SK-N-SH (cell line): ENCODE measurements at regions not wholly inside any gene's neighbourhood (a gene's known extent, or its start where the extent isn't known, plus 50 kb on each side); places are given as distances from the start of the nearest gene placed in this dataset.

ENCODE experiments used
- CTCF ChIA-PET: fragments of 300-600, 350-600 bp; formaldehyde crosslinking; extraction: SDS; loops from one replicate; lab custom pipeline; 2021; lab: Yijun Ruan, JAX
- POLR2A ChIA-PET: fragments of 350-600 bp; sonication (Branson Sonifier 250); formaldehyde crosslinking; extraction: SDS; loops from one replicate; lab custom pipeline; 2020; ENCODE audit warnings: antibody characterized with exemption, inconsistent platforms; lab: Yijun Ruan, JAX
- DNase-seq: peaks from one replicate; pipeline ENCODE4 v3.0.0; 2012
- H2AFZ ChIP-seq: fragments of 200-600 bp; sonication (generic); 2 replicates; pipeline ENCODE4 v1.8.1; 2016; ENCODE audit warnings: antibody characterized with exemption, mild to moderate bottlenecking, low read depth
- H3F3A ChIP-seq: fragments of 200-600 bp; sonication (generic); replicated peaks from 2 replicates; pipeline ENCODE3; 2016; ENCODE audit warnings: antibody characterized with exemption, mild to moderate bottlenecking; ENCODE audit not compliant: insufficient read depth
- H3K27ac ChIP-seq, 2 experiments: fragments of 200-500 bp in 1 of 2; fragments of 200-600 bp in 1 of 2; sonication (Bioruptor generic) in 1 of 2; sonication (generic), shearing (Covaris generic) in 1 of 2; 2 replicates each; pipeline versions ENCODE4 v1.5.1 to v1.6.1; 2014 to 2016; ENCODE audit warnings: low read depth in 2 of 2, inconsistent platforms in 1 of 2, low read length in 1 of 2, mild to moderate bottlenecking in 1 of 2, mixed read lengths in 1 of 2
- H3K27me3 ChIP-seq: fragments of 200-600 bp; sonication (generic), shearing (Covaris generic); 2 replicates; pipeline ENCODE4 v1.6.1; 2016; ENCODE audit warnings: mixed run types; ENCODE audit not compliant: insufficient read depth
- H3K36me3 ChIP-seq, 2 experiments: fragments of 200-500 bp in 1 of 2; fragments of 200-600 bp in 1 of 2; sonication (Bioruptor generic) in 1 of 2; sonication (generic) in 1 of 2; replicated peaks in 1 of 2; 2 replicates each; pipeline versions ENCODE3 to v1.5.1; 2014 to 2016; ENCODE audit warnings: low read length in 1 of 2, mild to moderate bottlenecking in 1 of 2; ENCODE audit not compliant: insufficient read depth in 2 of 2, control insufficient read depth in 1 of 2
- H3K4me1 ChIP-seq, 2 experiments: fragments of 200-500 bp in 1 of 2; fragments of 200-600 bp in 1 of 2; sonication (Bioruptor generic) in 1 of 2; sonication (generic), shearing (Covaris generic) in 1 of 2; 2 replicates each; pipeline versions ENCODE4 v1.5.1 to v1.6.1; 2014 to 2016; ENCODE audit warnings: low read depth in 1 of 2, low read length in 1 of 2, mixed run types in 1 of 2; ENCODE audit not compliant: insufficient read depth in 2 of 2, control insufficient read depth in 1 of 2
- H3K4me2 ChIP-seq: fragments of 200-600 bp; sonication (generic), shearing (Covaris generic); 2 replicates; pipeline ENCODE4 v1.6.1; 2017; ENCODE audit warnings: mixed run types
- H3K4me3 ChIP-seq, 2 experiments: fragments of 200-500 bp in 1 of 2; fragments of 200-600 bp in 1 of 2; sonication (Bioruptor generic) in 1 of 2; sonication (generic), shearing (Covaris generic) in 1 of 2; 2 replicates each; pipeline versions ENCODE4 v1.5.1 to v1.8.1; 2014 to 2016; ENCODE audit warnings: low read depth in 2 of 2, inconsistent platforms in 1 of 2, low read length in 1 of 2, mild to moderate bottlenecking in 1 of 2, mixed read lengths in 1 of 2, moderate library complexity in 1 of 2
- H3K79me2 ChIP-seq: fragments of 200-600 bp; sonication (generic); 2 replicates; pipeline ENCODE4 v1.8.1; 2017; ENCODE audit warnings: mild to moderate bottlenecking; ENCODE audit not compliant: insufficient read depth
- H3K9ac ChIP-seq: fragments of 200-600 bp; sonication (generic); 2 replicates; pipeline ENCODE4 v1.6.1; 2017; ENCODE audit warnings: mixed run types
- H3K9me2 ChIP-seq: fragments of 200-600 bp; sonication (generic); 2 replicates; pipeline ENCODE4 v1.6.1; 2017; ENCODE audit warnings: mixed run types
- H3K9me3 ChIP-seq: fragments of 200-600 bp; sonication (generic); 2 replicates; pipeline ENCODE4 v1.6.1; 2017; ENCODE audit warnings: mixed run types, mild to moderate bottlenecking, moderate library complexity
- H4K20me1 ChIP-seq: fragments of 200-600 bp; sonication (generic); 2 replicates; pipeline ENCODE4 v1.6.1; 2017; ENCODE audit warnings: mild to moderate bottlenecking, mixed run types; ENCODE audit not compliant: insufficient read depth
- CHD2 ChIP-seq: fragments of 150-350 bp; IDR thresholded peaks from 2 replicates; pipeline ENCODE4 v1.6.1; 2018; ENCODE audit warnings: low read length; ENCODE audit not compliant: partially characterized antibody
- EP300 ChIP-seq, 2 experiments: IDR thresholded peaks; 2 replicates each; pipeline versions ENCODE4 v1.4.0 to v1.6.1; 2012; ENCODE audit warnings: borderline replicate concordance in 1 of 2, low read depth in 1 of 2, low read length in 1 of 2
- EZH2phosphoT487 ChIP-seq: fragments of 200-600 bp; sonication (generic); IDR thresholded peaks from 2 replicates; pipeline ENCODE4 v1.6.1; 2017; ENCODE audit warnings: low read depth, mixed run types, mild to moderate bottlenecking, antibody characterized with exemption, moderate library complexity, borderline replicate concordance
- FOSL2 ChIP-seq: IDR thresholded peaks from 2 replicates; pipeline ENCODE4 v1.4.0; 2012; ENCODE audit warnings: low read depth, mild to moderate bottlenecking, moderate library complexity, borderline replicate concordance
- GABPA ChIP-seq: IDR thresholded peaks from 2 replicates; pipeline ENCODE4 v1.4.0; 2012; ENCODE audit warnings: low read depth, mild to moderate bottlenecking
- IRF3 ChIP-seq: fragments of 150-350 bp; IDR thresholded peaks from 2 replicates; pipeline ENCODE4 v1.6.1; 2016; ENCODE audit warnings: mild to moderate bottlenecking, low read depth, low read length
- MEF2A ChIP-seq: IDR thresholded peaks from 2 replicates; pipeline ENCODE4 v1.4.0; 2012; ENCODE audit warnings: low read depth, borderline replicate concordance
- PBX3 ChIP-seq: IDR thresholded peaks from 2 replicates; pipeline ENCODE4; 2012
- REST ChIP-seq: IDR thresholded peaks from 2 replicates; pipeline ENCODE4 v1.6.1; 2012; ENCODE audit warnings: mild to moderate bottlenecking, low read depth, low read length, moderate library complexity
- RFX5 ChIP-seq: IDR thresholded peaks from 2 replicates; pipeline ENCODE4 v1.6.1; 2012; ENCODE audit warnings: mild to moderate bottlenecking, improper control_type of control experiment, low read length
- RXRA ChIP-seq: IDR thresholded peaks from 2 replicates; pipeline ENCODE4 v1.4.0; 2012; ENCODE audit warnings: low read depth, mild to moderate bottlenecking, borderline replicate concordance
- TAF1 ChIP-seq: IDR thresholded peaks from 2 replicates; pipeline ENCODE4 v1.6.1; 2012; ENCODE audit warnings: low read depth, mild to moderate bottlenecking, low read length, moderate library complexity, borderline replicate concordance
- TCF12 ChIP-seq: IDR thresholded peaks from 2 replicates; pipeline ENCODE4 v1.4.0; 2012
- USF1 ChIP-seq: IDR thresholded peaks from 2 replicates; pipeline ENCODE4 v1.4.0; 2012; ENCODE audit warnings: low read depth, borderline replicate concordance
- USF2 ChIP-seq: fragments of 150-350 bp; IDR thresholded peaks from 2 replicates; pipeline ENCODE4 v1.6.1; 2017; ENCODE audit warnings: antibody characterized with exemption, low read length, low read depth, borderline replicate concordance
- WGBS: methylation state at CpG from one replicate; pipeline ENCODE4 v1.1.6; 2017; ENCODE audit warnings: low lambda C conversion rate; 5-methylcytosine and 5-hydroxymethylcytosine counted together

- Histone ChIP-seq H3F3A (no peaks in the 10 kb centered on the region), H3K4me1 (no peaks in the 10 kb centered on the region), H3K9me2 (no peaks in the 10 kb centered on the region), H4K20me1 (no peaks in the 10 kb centered on the region), H3K4me2 (no peak overlapping the region), H3K9me3 (no peaks in the 10 kb centered on the region), H3K79me2 (no peaks in the 10 kb centered on the region), H3K27me3 (no peaks in the 10 kb centered on the region; the same call in 1 of the 2 replicates), H3K36me3 (no peaks in the 10 kb centered on the region), H2AFZ (no peak overlapping the region), H3K27ac (no peak overlapping the region), H3K9ac (no peak overlapping the region), H3K4me3 (no peak overlapping the region)
- WGBS = 2% methylated on average over 2 of the region's 2 CpGs
- TF ChIP-seq REST = no peak
- no peak for TF ChIP-seq EP300 (IDR thresholded peaks at IDR 0.05; ENCODE audit: borderline replicate concordance in 1 of 2, low read depth in 1 of 2, low read length in 1 of 2)
- no peak for TF ChIP-seq FOSL2
- TF ChIP-seq TCF12 = no peak
- POLR2A ChIA-PET = no interaction called here
- no peak for DNase-seq
- CTCF ChIA-PET = no interaction called here
Observed at GRCh38 chr15:23835953-23836352, 148.8 kb upstream of the NDN start.

GRCh38 chr15:23839893-23840474, 152.9 kb upstream of the NDN start:
- H3K4me3 ChIP-seq = no peak overlapping the region
- no peak overlapping the region for H3K4me2 ChIP-seq
- ChIA-PET CTCF (interaction anchor here (1.0 kb wide), 1 partner anchor 14 kb away, joined by 3 read pairs; no protein-coding TSS in a partner anchor), POLR2A (no interaction called here)
- no peaks in the 10 kb centered on the region for H3K9me2 ChIP-seq
- H3K27ac ChIP-seq = no peak overlapping the region
- H3K27me3 ChIP-seq = no peaks in the 10 kb centered on the region
- no peaks in the 10 kb centered on the region for H3F3A ChIP-seq
- no peaks in the 10 kb centered on the region for H3K79me2 ChIP-seq
- DNase-seq = no peak
- 11% methylated on average over 6 of the region's 6 CpGs for WGBS
- H3K4me1 ChIP-seq = no peaks in the 10 kb centered on the region
- H2AFZ ChIP-seq = no peak overlapping the region
- H3K9me3 ChIP-seq = no peaks in the 10 kb centered on the region
- no peaks in the 10 kb centered on the region for H3K36me3 ChIP-seq
- H4K20me1 ChIP-seq = no peaks in the 10 kb centered on the region
- no peak overlapping the region for H3K9ac ChIP-seq
- TF ChIP-seq CHD2 = no peak
- TF ChIP-seq FOSL2 = no peak
- TF ChIP-seq REST = no peak
- no peak for TF ChIP-seq EZH2phosphoT487
- TF ChIP-seq MEF2A = no peak
- TF ChIP-seq USF2 = no peak
- TF ChIP-seq RXRA = no peak
- no peak for TF ChIP-seq GABPA
- no peak for TF ChIP-seq USF1
- no peak for TF ChIP-seq RFX5
- TF ChIP-seq IRF3 = no peak
- no peak for TF ChIP-seq PBX3
- no peak for TF ChIP-seq TAF1
